Heart right ventricle (tissue), 16 donors: ENCODE measurements at regions not wholly inside any gene's neighbourhood (a gene's known extent, or its start where the extent isn't known, plus 50 kb on each side); places are given as distances from the start of the nearest gene placed in this dataset.

ENCODE experiments used
- ATAC-seq, 8 donors: fragments of 200-7000 bp; cut with Tn5 transposase; one replicate each; pipeline ENCODE4 v1.9.1; 2020; ENCODE audit warnings: mild to moderate bottlenecking in 8 of 8, moderate library complexity in 8 of 8, moderate number of reproducible peaks in 1 of 8
- DNase-seq, 2 donors: peaks; one replicate each; pipeline ENCODE4 v3.0.0-alpha.2; 2020
- H3K27ac ChIP-seq, 10 donors: fragments of 200-600 bp; sonication (generic) in 2 of 10; one replicate each; pipeline versions ENCODE4 v1.5.0 to v1.8.0; 2020 to 2022; ENCODE audit warnings: mild to moderate bottlenecking in 3 of 10
- H3K27me3 ChIP-seq, 7 donors: fragments of 200-600 bp; one replicate each; pipeline ENCODE4 v1.8.0; 2021 to 2022; ENCODE audit warnings: mild to moderate bottlenecking in 2 of 7
- H3K36me3 ChIP-seq, 9 donors: fragments of 200-600 bp; sonication (generic) in 1 of 9; one replicate each; pipeline versions ENCODE4 v1.5.0 to v1.8.0; 2020 to 2022; ENCODE audit warnings: mild to moderate bottlenecking in 2 of 9
- H3K4me1 ChIP-seq, 9 donors: fragments of 200-600 bp; sonication (generic) in 1 of 9; one replicate each; pipeline versions ENCODE4 v1.5.0 to v1.8.0; 2020 to 2022; ENCODE audit warnings: mild to moderate bottlenecking in 4 of 9
- H3K4me3 ChIP-seq, 10 donors: fragments of 200-600 bp; sonication (generic) in 2 of 10; one replicate each; pipeline versions ENCODE4 v1.5.0 to v1.8.0; 2020 to 2022; ENCODE audit warnings: mild to moderate bottlenecking in 7 of 10, moderate library complexity in 2 of 10
- H3K9me3 ChIP-seq, 11 donors: fragments of 200-600 bp in 10 of 11; sonication (generic) in 2 of 11; one replicate each; pipeline versions ENCODE4 v1.5.0 to v1.8.0; 2013 to 2022; ENCODE audit warnings: mild to moderate bottlenecking in 2 of 11, control low read depth in 1 of 11, moderate library complexity in 1 of 11
- CTCF ChIP-seq, 9 donors: fragments of 200-600 bp; sonication (generic) in 2 of 9; IDR thresholded peaks; one replicate each; pipeline versions ENCODE4 v1.5.0 to v1.8.0; 2021 to 2022; ENCODE audit warnings: antibody characterized with exemption in 9 of 9, mild to moderate bottlenecking in 5 of 9, moderate library complexity in 1 of 9
- WGBS, 2 donors: extraction: QIAGEN DNeasy Blood & Tissue Kit; methylation state at CpG; one replicate each; pipeline ENCODE4 v1.1.7; 2013; ENCODE audit warnings: inconsistent platforms in 1 of 2; 5-methylcytosine and 5-hydroxymethylcytosine counted together
- intact Hi-C, 10 donors: fragments of 100-400 bp; cut with DNase I; formaldehyde crosslinking; loops; one replicate each; pipeline versions ENCODE4 v1.11.1 to v1.14.2; 2022
- donor health status: Arrhythmogenic right ventricular cardiomyopathy.
- donor health status: ischemic (EF 13 %, LVEDD 7.1; RV severe dilation, severe dysfunction).
- donor health status: healthy with polysubstance abuse.
- donor health status: DM: no; HTN: yes; CAD: no.
- donor health status: DM: no; HTN: no; CAD: no.
- donor health status: ischemic (EF 25% LVEDD 6.9; RV normal size, moderate dysfunction).
- donor health status: ischemic (EF 25% LVEDD 5.7; RV mildly dilated, moderate dysfunction).
- donor health status: healthy.
- donor health status: DM: yes; HTN: yes; CAD: no.
- donor health status: Ischemic cardiomyopathy.
- donor health status: ischemic (EF 35%, LVEDD 5.7; RV mildly dilated, moderate dysfunction).
- donor health status: nonischemic (EF 11% LVEDD 7.7; RV severe dilation, severe dysfunction).
- donor health status: DM: yes; HTN: yes; CAD: no.
- donor health status: PGD.
- donor health status: ischemic (EF 29% LVEDD 5.4; RV normal size, mild dysfunction).
- donor health status: nonischemic (EF 23%, LVEDD 6.1; RV moderate dilation, normal function).

- TF ChIP-seq CTCF (IDR thresholded peaks at IDR 0.05): no peak
- Histone ChIP-seq H3K4me1 (no peaks in the 10 kb centered on the region), H3K36me3 (no peaks in the 10 kb centered on the region), H3K4me3 (no peak overlapping the region), H3K27me3 (no peaks in the 10 kb centered on the region), H3K27ac (no peak overlapping the region), H3K9me3 (no peaks in the 10 kb centered on the region)
- 81 to 89% methylated on average over 4 of the region's 4 CpGs for WGBS, 2 donors
- ATAC-seq (no peak), DNase-seq (no peak)
- intact Hi-C loops: no loop called here
Measured at GRCh38 chr4:153890761-153891160, 101.9 kb upstream of the SFRP2 start.

GRCh38 chr4:153887217-153887616 is 98.3 kb upstream of the SFRP2 start:
- Histone ChIP-seq H3K36me3 (no peaks in the 10 kb centered on the region), H3K4me3 (no peak overlapping the region), H3K27ac (no peak overlapping the region), H3K9me3 (no peaks in the 10 kb centered on the region), H3K4me1 (no peaks in the 10 kb centered on the region), H3K27me3 (no peaks in the 10 kb centered on the region)
- no peak for TF ChIP-seq CTCF (IDR thresholded peaks at IDR 0.05)
- no peak for DNase-seq
- intact Hi-C loops: no loop called here
- ATAC-seq: no peak

GRCh38 chr4:153884325-153884724 is 95.4 kb upstream of the SFRP2 start:
- intact Hi-C loops: no loop called here
- H3K4me1 ChIP-seq: no peaks in the 10 kb centered on the region
- WGBS, 2 donors: 95% methylated on average over 1 of the region's 1 CpG
- H3K4me3 ChIP-seq: no peak overlapping the region
- no peaks in the 10 kb centered on the region for H3K36me3 ChIP-seq
- no peaks in the 10 kb centered on the region for H3K27me3 ChIP-seq
- no peak overlapping the region for H3K27ac ChIP-seq
- DNase-seq (no peak), ATAC-seq (no peak)
- peaks cover 0 to 27% (median 6%) of the 10 kb centered on the region in 11 donors for H3K9me3 ChIP-seq
- TF ChIP-seq CTCF (IDR thresholded peaks at IDR 0.05): no peak

- H3K4me1 ChIP-seq: no peaks in the 10 kb centered on the region
- intact Hi-C loops: no loop called here
- H3K27me3 ChIP-seq: no peaks in the 10 kb centered on the region
- ATAC-seq: no peak
- 93 to 96% methylated on average over 2 of the region's 2 CpGs for WGBS, 2 donors
- H3K4me3 ChIP-seq: no peak overlapping the region
- H3K36me3 ChIP-seq: no peaks in the 10 kb centered on the region
- no peak for TF ChIP-seq CTCF (IDR thresholded peaks at IDR 0.05)
- H3K9me3 ChIP-seq: peaks cover 0 to 27% (median 6%) of the 10 kb centered on the region in 11 donors
- no peak for DNase-seq
- H3K27ac ChIP-seq: no peak overlapping the region
Measured at GRCh38 chr4:153880983-153881382, 92.1 kb upstream of the SFRP2 start.

GRCh38 chr4:153877898-153878297 is 89.0 kb upstream of the SFRP2 start:
- H3K4me1 ChIP-seq: no peaks in the 10 kb centered on the region
- peaks cover 0 to 3% (median 0%) of the 10 kb centered on the region in 7 donors for H3K27me3 ChIP-seq
- no peak for ATAC-seq
- H3K4me3 ChIP-seq: no peak overlapping the region
- intact Hi-C loops: no loop called here
- peaks cover 0 to 27% (median 6%) of the 10 kb centered on the region in 11 donors for H3K9me3 ChIP-seq
- no peak overlapping the region for H3K27ac ChIP-seq
- no peak for DNase-seq
- TF ChIP-seq CTCF (IDR thresholded peaks at IDR 0.05): no peak
- no peaks in the 10 kb centered on the region for H3K36me3 ChIP-seq
